K562 (cell line): ENCODE measurements at regions not wholly inside any gene's neighbourhood (a gene's known extent, or its start where the extent isn't known, plus 50 kb on each side); places are given as distances from the start of the nearest gene placed in this dataset.

Experiments used
- ATAC-seq: fragments of 200-7000 bp; cut with Tn5 transposase; 3 replicates; pipeline ENCODE4 v1.9.1; 2020; ENCODE audit warnings: moderate library complexity
- BruUV-seq: library from RNA; stranded (reverse); fragments of 400-500 nt; replicated peaks from 2 replicates; lab custom pipeline; 2021; lab: Mats Ljungman, UMichigan
- CTCF ChIA-PET: fragments of 300-600 bp; formaldehyde crosslinking; extraction: SDS; loops from one replicate; lab custom pipeline; 2021; ENCODE audit warnings: low intra/inter-chr PET ratio; lab: Yijun Ruan, JAX
- POLR2A ChIA-PET: fragments of 300-600, 350-650 bp; sonication (Branson Sonifier 250); formaldehyde crosslinking; extraction: SDS; loops from one replicate; lab custom pipeline; 2021; ENCODE audit warnings: antibody characterized with exemption, inconsistent platforms; lab: Yijun Ruan, JAX
- DNase-seq, 4 experiments: peaks; one replicate each; pipeline versions ENCODE4 v3.0.0 to v3.0.0-alpha.2; 2011 to 2018; ENCODE audit warnings: low spot score in 3 of 4, mixed read lengths in 3 of 4; ENCODE audit errors: extremely low read depth in 1 of 4
- FAIRE-seq: peaks from 2 replicates; lab custom pipeline; 2011; peaks lifted over from hg19 to GRCh38; lab: Jason Lieb, UNC
- H2AFZ ChIP-seq: 2 replicates; pipeline ENCODE4 v1.6.0; 2011; ENCODE audit warnings: low read depth, low read length, control low read depth, inconsistent platforms
- H3K27ac ChIP-seq: fragments of 200-600 bp; 3 replicates; pipeline ENCODE4 v1.8.0; 2011; ENCODE audit warnings: low read depth, mild to moderate bottlenecking, control low read depth, inconsistent platforms, low read length, moderate library complexity, mixed read lengths; ENCODE audit errors: extremely low read depth
- H3K27me3 ChIP-seq, 2 experiments: fragments of 300-600 bp in 1 of 2; 2 replicates in 1 of 2; 3 replicates in 1 of 2; pipeline versions ENCODE4 v1.6.0 to v1.8.0; 2011; ENCODE audit warnings: inconsistent platforms in 2 of 2, low read length in 2 of 2, mild to moderate bottlenecking in 1 of 2, mixed read lengths in 1 of 2, moderate library complexity in 1 of 2; ENCODE audit not compliant: control insufficient read depth in 2 of 2, insufficient read depth in 2 of 2
- H3K36me3 ChIP-seq: fragments of 300-600 bp; 3 replicates; pipeline ENCODE4 v1.8.0; 2011; ENCODE audit warnings: mild to moderate bottlenecking, low read length, inconsistent platforms; ENCODE audit not compliant: control insufficient read depth, insufficient read depth
- H3K4me1 ChIP-seq, 2 experiments: fragments of 200-600 bp in 1 of 2; replicated peaks in 1 of 2; 2 replicates in 1 of 2; 3 replicates in 1 of 2; pipeline versions ENCODE4 v1.5.1 to v1.8.0; 2011; ENCODE audit warnings: inconsistent platforms in 2 of 2, low read length in 2 of 2, mild to moderate bottlenecking in 1 of 2, mixed read lengths in 1 of 2, moderate library complexity in 1 of 2; ENCODE audit not compliant: control insufficient read depth in 2 of 2, insufficient read depth in 2 of 2
- H3K4me2 ChIP-seq: 2 replicates; pipeline ENCODE4 v1.6.1; 2011; ENCODE audit warnings: low read length, control low read depth, inconsistent platforms, mixed read lengths; ENCODE audit not compliant: insufficient read depth
- H3K4me3 ChIP-seq: fragments of 200-600 bp; sonication (generic), shearing (Covaris generic); 2 replicates; pipeline ENCODE4 v1.5.1; 2016; ENCODE audit warnings: control low read depth, inconsistent platforms
- H3K79me2 ChIP-seq: fragments of 200-600 bp; 3 replicates; pipeline ENCODE4 v1.8.0; 2011; ENCODE audit warnings: low read length, inconsistent platforms; ENCODE audit not compliant: control insufficient read depth, insufficient read depth
- H3K9ac ChIP-seq, 2 experiments: 2 replicates each; pipeline versions ENCODE4 v1.6.0 to v1.6.1; 2011; ENCODE audit warnings: low read depth in 2 of 2, low read length in 2 of 2, control low read depth in 1 of 2, inconsistent platforms in 1 of 2, mild to moderate bottlenecking in 1 of 2, mixed read lengths in 1 of 2; ENCODE audit not compliant: insufficient read depth in 1 of 2
- H3K9me1 ChIP-seq: one replicate; pipeline ENCODE4 v1.6.0; 2011; ENCODE audit warnings: inconsistent platforms, mild to moderate bottlenecking, low read length, moderate library complexity; ENCODE audit not compliant: control insufficient read depth, insufficient read depth
- H3K9me3 ChIP-seq: replicated peaks from 2 replicates; pipeline ENCODE4 v1.5.1; 2011; ENCODE audit warnings: low read depth, low read length, inconsistent platforms; ENCODE audit not compliant: control insufficient read depth, insufficient read depth
- H4K20me1 ChIP-seq: replicated peaks from 2 replicates; pipeline ENCODE4 v1.6.1; 2011; ENCODE audit warnings: low read length, inconsistent platforms, mixed read lengths; ENCODE audit not compliant: control insufficient read depth, insufficient read depth
- GTF3C2 ChIP-seq: IDR thresholded peaks from 3 replicates; pipeline ENCODE4 v1.6.1; 2011; ENCODE audit warnings: borderline replicate concordance, mild to moderate bottlenecking, moderate library complexity; ENCODE audit not compliant: insufficient read length; ENCODE audit errors: extremely low read depth
- ZNF274 ChIP-seq: IDR thresholded peaks from 2 replicates; pipeline ENCODE4 v1.6.1; 2011; ENCODE audit warnings: low read depth, mild to moderate bottlenecking, low read length, moderate library complexity, borderline replicate concordance
- whole genome bisulfite sequencing: fragments of 100-300 bp; shearing (Covaris generic); methylation state at CpG from one replicate; pipeline ENCODE4 v1.1.6; 2016; ENCODE audit warnings: low coverage, mixed read lengths; ENCODE audit not compliant: insufficient coverage; ENCODE audit errors: missing lambda C conversion rate; 5-methylcytosine and 5-hydroxymethylcytosine counted together
- in situ Hi-C: fragments of 300-500 bp; cut with MboI; formaldehyde crosslinking; loops from 4 replicates; pipeline ENCODE4 v1.15.0; 2018; ENCODE audit warnings: inconsistent platforms, mixed read lengths
- intact Hi-C: fragments of 100-400 bp; cut with micrococcal nuclease; formaldehyde crosslinking; loops from 2 replicates; pipeline ENCODE4 v1.14.2; 2022

GRCh38 chr3:65044401-65044800, 356.6 kb upstream of the ADAMTS9 start:
- POLR2A ChIA-PET = no interaction called here
- DNase-seq = no peak
- no peak for FAIRE-seq

More at GRCh38 chr3:65044401-65044800, 356.6 kb upstream of the ADAMTS9 start:
- 96% methylated on average over 3 of the region's 6 CpGs for WGBS
- CTCF ChIA-PET = no interaction called here
- Histone ChIP-seq H3K27ac (no peak overlapping the region), H3K9ac (no peak overlapping the region), H2AFZ (no peak overlapping the region), H4K20me1 (no peaks in the 10 kb centered on the region), H3K9me3 (peaks cover 6% of the 10 kb centered on the region), H3K27me3 (no peaks in the 10 kb centered on the region), H3K9me1 (no peaks in the 10 kb centered on the region), H3K4me1 (peaks cover 5 to 32% of the 10 kb centered on the region in 2 experiments; a peak in 3 of 5 replicates), H3K4me3 (no peak overlapping the region), H3K79me2 (no peaks in the 10 kb centered on the region), H3K4me2 (no peak overlapping the region), H3K36me3 (no peaks in the 10 kb centered on the region)
- TF ChIP-seq ZNF274 (no peak), GTF3C2 (no peak)
- no peak for ATAC-seq
- no TSS peak for BruUV-seq
- intact Hi-C loops = no loop called here
- in situ Hi-C loops = no loop called here
